Mucosa of stomach (tissue), 1 donor: ENCODE measurements at regions not wholly inside any gene's neighbourhood (a gene's known extent, or its start where the extent isn't known, plus 50 kb on each side); places are given as distances from the start of the nearest gene placed in this dataset.

ENCODE experiments used
- H3K27me3 ChIP-seq: one replicate; pipeline ENCODE4 v1.7.0; 2013; ENCODE audit warnings: mild to moderate bottlenecking, low read length; ENCODE audit not compliant: control insufficient read depth, insufficient read depth
- H3K36me3 ChIP-seq: one replicate; pipeline ENCODE4 v1.7.0; 2013; ENCODE audit warnings: low read length; ENCODE audit not compliant: control insufficient read depth, insufficient read depth
- H3K4me1 ChIP-seq: one replicate; pipeline ENCODE4 v1.7.0; 2013; ENCODE audit warnings: mild to moderate bottlenecking, low read length; ENCODE audit not compliant: control insufficient read depth, insufficient read depth
- H3K4me3 ChIP-seq: one replicate; pipeline ENCODE4 v1.7.0; 2013; ENCODE audit warnings: low read length
- H3K9ac ChIP-seq: one replicate; pipeline ENCODE4 v1.7.0; 2013; ENCODE audit warnings: mild to moderate bottlenecking, low read length, moderate library complexity
- H3K9me3 ChIP-seq: one replicate; pipeline ENCODE4 v1.7.0; 2013; ENCODE audit warnings: mild to moderate bottlenecking, low read length, moderate library complexity; ENCODE audit not compliant: control insufficient read depth
- donor health status: Pancreatic carcinoma.

DNA sequence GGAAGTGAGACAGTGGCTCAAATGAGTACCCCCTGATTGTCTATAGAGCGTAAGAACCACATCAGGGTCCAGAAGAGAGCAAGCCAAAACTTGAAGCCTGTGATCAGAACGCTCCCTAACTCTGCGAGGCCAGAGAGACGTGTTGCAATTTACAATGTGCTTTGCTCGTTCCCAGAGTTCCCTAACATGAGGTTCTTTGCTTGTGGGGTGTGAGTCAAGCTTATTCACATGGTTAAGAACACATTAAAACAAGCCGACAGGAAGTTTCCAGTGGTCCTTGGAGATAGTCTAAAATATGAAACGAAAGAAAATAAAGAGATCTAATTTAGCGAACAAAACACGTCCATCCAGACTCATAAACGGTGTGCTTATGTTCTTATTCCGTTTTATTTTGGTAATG, 702.3 kb downstream of the TRIML1 start:
- Histone ChIP-seq H3K4me1 (no peaks in the 10 kb centered on the region), H3K9me3 (no peaks in the 10 kb centered on the region), H3K36me3 (no peaks in the 10 kb centered on the region), H3K9ac (no peak overlapping the region), H3K4me3 (no peak overlapping the region), H3K27me3 (no peaks in the 10 kb centered on the region)

- Histone ChIP-seq H3K4me1 (no peaks in the 10 kb centered on the region), H3K9me3 (no peaks in the 10 kb centered on the region), H3K4me3 (no peak overlapping the region), H3K9ac (no peak overlapping the region), H3K36me3 (no peaks in the 10 kb centered on the region), H3K27me3 (no peaks in the 10 kb centered on the region)
These were observed 715.2 kb downstream of the TRIML1 start for GRCh38 chr4:188854436-188854835.

DNA sequence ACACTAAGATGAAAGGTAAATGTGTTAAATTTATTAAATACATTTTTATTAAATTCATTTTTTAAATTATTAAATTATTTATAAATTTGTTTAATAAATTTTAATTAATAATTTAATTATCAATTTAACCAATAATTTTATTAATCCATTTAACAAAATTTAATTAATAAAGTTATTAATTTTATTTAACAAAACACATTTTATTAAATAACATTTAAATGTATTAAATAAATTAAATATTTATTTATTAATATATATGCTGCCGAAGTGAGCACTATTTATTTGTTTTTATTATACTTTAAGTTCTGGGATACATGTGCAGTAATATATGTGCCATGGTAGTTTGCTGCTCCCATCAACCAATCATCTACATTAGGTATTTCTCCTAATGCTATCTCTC, 719.5 kb downstream of the TRIML1 start:
- H3K9me3 ChIP-seq, result no peaks in the 10 kb centered on the region
- no peak overlapping the region for H3K9ac ChIP-seq
- H3K36me3 ChIP-seq, result no peaks in the 10 kb centered on the region
- H3K4me3 ChIP-seq, result no peak overlapping the region
- no peaks in the 10 kb centered on the region for H3K27me3 ChIP-seq
- H3K4me1 ChIP-seq, result no peaks in the 10 kb centered on the region

GRCh38 chr4:188864741-188865140, 725.5 kb downstream of the TRIML1 start:
- Histone ChIP-seq H3K4me3 (no peak overlapping the region), H3K9ac (no peak overlapping the region), H3K4me1 (no peaks in the 10 kb centered on the region), H3K9me3 (no peaks in the 10 kb centered on the region), H3K36me3 (no peaks in the 10 kb centered on the region), H3K27me3 (no peaks in the 10 kb centered on the region)

DNA sequence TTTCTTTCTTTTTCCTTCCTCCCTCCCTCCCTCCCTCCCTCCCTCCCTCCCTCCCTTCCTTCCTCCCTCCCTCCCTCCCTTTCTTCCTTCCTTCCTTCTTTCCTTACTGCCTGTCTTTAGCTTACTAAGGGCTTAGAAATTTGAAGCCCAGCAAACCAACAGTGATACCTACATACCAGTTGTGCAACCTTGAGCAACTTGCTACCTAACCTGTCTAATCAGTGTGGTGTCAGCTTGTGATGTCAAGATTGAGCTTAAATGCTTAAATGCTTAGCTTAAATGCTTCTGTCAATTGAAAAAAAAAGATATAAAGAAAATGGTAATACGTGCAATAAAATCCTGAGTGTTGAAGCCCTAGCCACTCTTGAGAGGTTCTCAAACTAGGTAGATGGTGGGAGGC, 728.6 kb downstream of the TRIML1 start:
- no peak overlapping the region for H3K9ac ChIP-seq
- H3K27me3 ChIP-seq, result no peaks in the 10 kb centered on the region
- H3K4me3 ChIP-seq, result no peak overlapping the region
- no peaks in the 10 kb centered on the region for H3K36me3 ChIP-seq
- H3K4me1 ChIP-seq, result no peaks in the 10 kb centered on the region
- no peaks in the 10 kb centered on the region for H3K9me3 ChIP-seq

DNA sequence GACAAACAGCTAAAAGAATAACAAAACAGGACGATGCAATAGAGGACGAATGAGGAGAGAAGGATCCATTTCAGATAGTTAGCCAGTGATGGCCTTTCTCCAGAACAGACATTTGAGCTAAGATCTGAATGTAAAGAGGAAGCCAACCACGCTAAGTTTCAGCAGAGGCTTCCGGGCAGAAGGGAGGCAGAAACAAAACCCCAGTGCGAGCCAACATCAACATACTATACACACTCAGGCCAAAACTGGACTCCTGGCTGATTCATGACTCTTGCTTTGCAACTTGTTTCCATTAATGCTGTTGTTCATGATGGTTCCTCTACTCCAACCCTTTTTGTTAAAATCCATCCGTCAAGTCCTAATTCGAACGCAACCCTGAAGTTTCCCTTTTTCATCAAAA, 730.3 kb downstream of the TRIML1 start:
- no peaks in the 10 kb centered on the region for H3K9me3 ChIP-seq
- H3K9ac ChIP-seq, result no peak overlapping the region
- H3K27me3 ChIP-seq, result no peaks in the 10 kb centered on the region
- H3K4me3 ChIP-seq, result no peak overlapping the region
- no peaks in the 10 kb centered on the region for H3K36me3 ChIP-seq
- no peaks in the 10 kb centered on the region for H3K4me1 ChIP-seq

GRCh38 chr4:188872809-188873208, 733.6 kb downstream of the TRIML1 start:
- Histone ChIP-seq H3K9ac (no peak overlapping the region), H3K4me3 (no peak overlapping the region)

GRCh38 chr4:188876881-188877280, 737.6 kb downstream of the TRIML1 start:
- Histone ChIP-seq H3K27me3 (no peaks in the 10 kb centered on the region), H3K36me3 (no peaks in the 10 kb centered on the region), H3K9me3 (no peaks in the 10 kb centered on the region), H3K4me3 (no peak overlapping the region), H3K4me1 (no peaks in the 10 kb centered on the region), H3K9ac (no peak overlapping the region)

More at GRCh38 chr4:188872809-188873208, 733.6 kb downstream of the TRIML1 start:
- no peaks in the 10 kb centered on the region for H3K27me3 ChIP-seq
- H3K36me3 ChIP-seq, result no peaks in the 10 kb centered on the region
- H3K9me3 ChIP-seq, result no peaks in the 10 kb centered on the region
- no peaks in the 10 kb centered on the region for H3K4me1 ChIP-seq

GRCh38 chr4:188879598-188879997, 740.4 kb downstream of the TRIML1 start:
- no peaks in the 10 kb centered on the region for H3K9me3 ChIP-seq
- no peak overlapping the region for H3K4me3 ChIP-seq
- no peaks in the 10 kb centered on the region for H3K27me3 ChIP-seq
- H3K36me3 ChIP-seq, result no peaks in the 10 kb centered on the region
- H3K4me1 ChIP-seq, result no peaks in the 10 kb centered on the region
- H3K9ac ChIP-seq, result no peak overlapping the region

- H3K9ac ChIP-seq, result no peak overlapping the region
- no peaks in the 10 kb centered on the region for H3K36me3 ChIP-seq
- H3K4me3 ChIP-seq, result no peak overlapping the region
- H3K27me3 ChIP-seq, result no peaks in the 10 kb centered on the region
- no peaks in the 10 kb centered on the region for H3K9me3 ChIP-seq
- H3K4me1 ChIP-seq, result no peaks in the 10 kb centered on the region
These were observed 748.7 kb downstream of the TRIML1 start for GRCh38 chr4:188887905-188888304.

GRCh38 chr4:188892837-188893236, 753.6 kb downstream of the TRIML1 start:
- Histone ChIP-seq H3K4me1 (no peaks in the 10 kb centered on the region), H3K4me3 (no peak overlapping the region), H3K36me3 (no peaks in the 10 kb centered on the region), H3K27me3 (no peaks in the 10 kb centered on the region), H3K9ac (no peak overlapping the region), H3K9me3 (no peaks in the 10 kb centered on the region)

DNA sequence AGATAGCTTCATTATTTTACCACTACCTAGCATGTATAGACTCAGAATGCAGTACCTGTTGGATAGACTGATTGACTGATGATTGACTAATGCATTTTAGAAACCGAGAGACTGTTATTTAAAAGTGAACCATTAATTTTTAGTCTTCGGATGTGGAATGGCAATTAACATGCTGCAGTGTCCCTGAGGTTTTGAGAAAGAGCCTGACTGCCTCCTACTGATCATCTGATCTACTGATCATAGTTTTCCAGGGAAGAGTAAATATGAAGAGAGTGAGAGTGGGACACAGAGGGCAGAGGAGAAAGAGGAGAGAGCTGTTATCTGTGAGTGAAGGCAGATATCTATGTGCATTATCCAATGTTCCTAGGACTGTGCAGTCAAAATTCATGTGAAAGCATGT, 764.7 kb downstream of the TRIML1 start:
- Histone ChIP-seq H3K27me3 (no peaks in the 10 kb centered on the region), H3K9ac (no peak overlapping the region), H3K9me3 (no peaks in the 10 kb centered on the region), H3K4me3 (no peak overlapping the region), H3K36me3 (no peaks in the 10 kb centered on the region), H3K4me1 (no peaks in the 10 kb centered on the region)

GRCh38 chr4:188904617-188905016, 765.4 kb downstream of the TRIML1 start:
- Histone ChIP-seq H3K9me3 (no peaks in the 10 kb centered on the region), H3K9ac (no peak overlapping the region), H3K27me3 (no peaks in the 10 kb centered on the region), H3K4me1 (no peaks in the 10 kb centered on the region), H3K36me3 (no peaks in the 10 kb centered on the region), H3K4me3 (no peak overlapping the region)
